ENCODE measurements at regions not wholly inside any gene's neighbourhood (a gene's known extent, or its start where the extent isn't known, plus 50 kb on each side); places are given as distances from the start of the nearest gene placed in this dataset.

- ChIA-PET CTCF (no interaction called here), POLR2A (no interaction called here)
- Histone ChIP-seq H3K4me2 (no peak overlapping the region), H3K4me1 (peaks cover 25% of the 10 kb centered on the region), H3K4me3 (no peak overlapping the region), H3K27ac (no peak overlapping the region), H3K9me3 (no peaks in the 10 kb centered on the region)
- 67% methylated on average over 5 of the region's 5 CpGs for WGBS (ENCODE audit: missing lambda C conversion rate)
- no peak for TF ChIP-seq HDAC2 (IDR thresholded peaks at IDR 0.05)
- TF ChIP-seq, protein P1, sequence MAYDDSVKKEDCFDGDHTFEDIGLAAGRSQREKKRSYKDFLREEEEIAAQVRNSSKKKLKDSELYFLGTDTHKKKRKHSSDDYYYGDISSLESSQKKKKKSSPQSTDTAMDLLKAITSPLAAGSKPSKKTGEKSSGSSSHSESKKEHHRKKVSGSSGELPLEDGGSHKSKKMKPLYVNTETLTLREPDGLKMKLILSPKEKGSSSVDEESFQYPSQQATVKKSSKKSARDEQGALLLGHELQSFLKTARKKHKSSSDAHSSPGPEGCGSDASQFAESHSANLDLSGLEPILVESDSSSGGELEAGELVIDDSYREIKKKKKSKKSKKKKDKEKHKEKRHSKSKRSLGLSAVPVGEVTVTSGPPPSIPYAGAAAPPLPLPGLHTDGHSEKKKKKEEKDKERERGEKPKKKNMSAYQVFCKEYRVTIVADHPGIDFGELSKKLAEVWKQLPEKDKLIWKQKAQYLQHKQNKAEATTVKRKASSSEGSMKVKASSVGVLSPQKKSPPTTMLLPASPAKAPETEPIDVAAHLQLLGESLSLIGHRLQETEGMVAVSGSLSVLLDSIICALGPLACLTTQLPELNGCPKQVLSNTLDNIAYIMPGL (CRISPR knock-in tag; IDR thresholded peaks at IDR 0.05; ENCODE audit: borderline replicate concordance): no peak
- TF ChIP-seq TFCP2L1 (CRISPR knock-in tag; IDR thresholded peaks at IDR 0.05): no peak
- no peak for TF ChIP-seq RFX5 (IDR thresholded peaks at IDR 0.05)
- FAIRE-seq: no peak
- ATAC-seq: no peak
- DNase-seq (ENCODE audit: low read depth in 1 of 2, low spot score in 1 of 2): no peak
These were observed 72.8 kb upstream of the IFNG-AS1 start for GRCh38 chr12:67916266-67916970.

DNA sequence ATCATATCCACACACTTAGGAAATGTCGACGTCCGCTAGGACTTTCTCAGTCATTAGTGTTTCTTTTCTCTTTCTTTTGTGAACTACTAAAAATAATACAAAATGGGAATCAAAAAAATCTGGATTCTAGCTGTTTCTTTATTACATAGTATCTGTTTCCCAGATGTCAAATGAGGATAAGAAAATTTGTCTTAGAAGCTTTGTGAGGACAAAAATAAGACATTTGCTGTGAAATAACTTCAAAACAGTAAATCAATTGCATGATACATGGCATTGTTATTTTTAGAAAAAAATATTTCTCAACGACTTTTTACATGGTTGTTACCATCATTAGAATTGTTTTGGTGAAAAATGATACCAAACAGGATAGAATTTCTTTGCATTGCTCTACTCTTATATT is 71.4 kb upstream of the IFNG-AS1 start:
- DNase-seq (ENCODE audit: low read depth in 1 of 2, low spot score in 1 of 2): no peak
- H3K4me3 ChIP-seq: no peak overlapping the region
- ChIA-PET POLR2A (no interaction called here), CTCF (interaction anchor here (1.1 kb wide), 1 partner anchor 25 kb away, joined by 3 read pairs; no protein-coding TSS in a partner anchor)
- no peak overlapping the region for H3K27ac ChIP-seq
- no peak overlapping the region for H3K4me2 ChIP-seq
- no peak for TF ChIP-seq NR3C1 (IDR thresholded peaks at IDR 0.05)
- no peak for TF ChIP-seq ZFP36 (IDR thresholded peaks at IDR 0.05; ENCODE audit: borderline replicate concordance, partially characterized antibody)
- no peak for TF ChIP-seq RCOR1 (IDR thresholded peaks at IDR 0.05; ENCODE audit: low read depth, low read length)
- TF ChIP-seq, protein P2, sequence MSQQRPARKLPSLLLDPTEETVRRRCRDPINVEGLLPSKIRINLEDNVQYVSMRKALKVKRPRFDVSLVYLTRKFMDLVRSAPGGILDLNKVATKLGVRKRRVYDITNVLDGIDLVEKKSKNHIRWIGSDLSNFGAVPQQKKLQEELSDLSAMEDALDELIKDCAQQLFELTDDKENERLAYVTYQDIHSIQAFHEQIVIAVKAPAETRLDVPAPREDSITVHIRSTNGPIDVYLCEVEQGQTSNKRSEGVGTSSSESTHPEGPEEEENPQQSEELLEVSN (IDR thresholded peaks at IDR 0.05; ENCODE audit: borderline replicate concordance, low read depth): no peak
- TF ChIP-seq TFCP2L1 (CRISPR knock-in tag; IDR thresholded peaks at IDR 0.05): no peak
- no peak for TF ChIP-seq POLR2AphosphoS2 (conservative IDR thresholded peaks at IDR 0.05; ENCODE audit: low read length)
- TF ChIP-seq CEBPB (IDR thresholded peaks at IDR 0.05): no peak
- TF ChIP-seq, protein P1 (CRISPR knock-in tag; IDR thresholded peaks at IDR 0.05; ENCODE audit: borderline replicate concordance): no peak
- TF ChIP-seq FOSB (CRISPR knock-in tag; IDR thresholded peaks at IDR 0.05): no peak
- TF ChIP-seq EP300 (IDR thresholded peaks at IDR 0.05): no peak
- no peak for TF ChIP-seq SREBF2 (IDR thresholded peaks at IDR 0.05)
- TF ChIP-seq RFX5 (IDR thresholded peaks at IDR 0.05): no peak
- TF ChIP-seq RNF2 (IDR thresholded peaks at IDR 0.05; ENCODE audit: borderline replicate concordance, low read depth): no peak
- no peak for FAIRE-seq
- 41% methylated on average over 4 of the region's 4 CpGs for WGBS (ENCODE audit: missing lambda C conversion rate)
- ATAC-seq: no peak
- H3K9me3 ChIP-seq: no peaks in the 10 kb centered on the region
- peaks cover 28% of the 10 kb centered on the region for H3K4me1 ChIP-seq

- DNase-seq (ENCODE audit: low read depth in 1 of 2, low spot score in 1 of 2): no peak
- no peak for TF ChIP-seq HOXB13 (CRISPR knock-in tag; IDR thresholded peaks at IDR 0.05; ENCODE audit: low read depth)
- TF ChIP-seq, protein P3, sequence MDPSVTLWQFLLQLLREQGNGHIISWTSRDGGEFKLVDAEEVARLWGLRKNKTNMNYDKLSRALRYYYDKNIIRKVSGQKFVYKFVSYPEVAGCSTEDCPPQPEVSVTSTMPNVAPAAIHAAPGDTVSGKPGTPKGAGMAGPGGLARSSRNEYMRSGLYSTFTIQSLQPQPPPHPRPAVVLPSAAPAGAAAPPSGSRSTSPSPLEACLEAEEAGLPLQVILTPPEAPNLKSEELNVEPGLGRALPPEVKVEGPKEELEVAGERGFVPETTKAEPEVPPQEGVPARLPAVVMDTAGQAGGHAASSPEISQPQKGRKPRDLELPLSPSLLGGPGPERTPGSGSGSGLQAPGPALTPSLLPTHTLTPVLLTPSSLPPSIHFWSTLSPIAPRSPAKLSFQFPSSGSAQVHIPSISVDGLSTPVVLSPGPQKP (IDR thresholded peaks at IDR 0.05; ENCODE audit: low read depth, low read length): no peak
- no peak for TF ChIP-seq EHMT2 (IDR thresholded peaks at IDR 0.05; ENCODE audit: low read depth)
- TF ChIP-seq GATA3 (IDR thresholded peaks at IDR 0.05; ENCODE audit: borderline replicate concordance): no peak
- TF ChIP-seq FOXS1 (CRISPR knock-in tag; IDR thresholded peaks at IDR 0.05): no peak
- no peak for TF ChIP-seq CEBPB (IDR thresholded peaks at IDR 0.05)
- TF ChIP-seq HDAC2 (IDR thresholded peaks at IDR 0.05): no peak
- TF ChIP-seq BHLHE40 (IDR thresholded peaks at IDR 0.05; ENCODE audit: low read depth, low read length): no peak
- no peak for TF ChIP-seq NR3C1 (IDR thresholded peaks at IDR 0.05)
- TF ChIP-seq, protein P1 (CRISPR knock-in tag; IDR thresholded peaks at IDR 0.05; ENCODE audit: borderline replicate concordance): no peak
- no peak for TF ChIP-seq HEYL (CRISPR knock-in tag; IDR thresholded peaks at IDR 0.05)
- POLR2A ChIA-PET: no interaction called here
These were observed 70.8 kb upstream of the IFNG-AS1 start for GRCh38 chr12:67918441-67918840.

More at GRCh38 chr12:67918441-67918840, 70.8 kb upstream of the IFNG-AS1 start:
- no peak for FAIRE-seq
- 82% methylated on average over 4 of the region's 4 CpGs for WGBS (ENCODE audit: missing lambda C conversion rate)
- Histone ChIP-seq H3K9me3 (no peaks in the 10 kb centered on the region), H3K4me1 (peaks cover 28% of the 10 kb centered on the region), H3K4me2 (no peak overlapping the region), H3K27ac (no peak overlapping the region), H3K4me3 (no peak overlapping the region)
- CTCF ChIA-PET: interaction anchor here (0.6 to 1.1 kb wide), 2 partner anchors 25 to 1053 kb away, joined by 3 to 5 read pairs; no protein-coding TSS in a partner anchor
- ATAC-seq: no peak

Data from A549 (cell line).